HG03064 (cell line): ENCODE measurements at regions not wholly inside any gene's neighbourhood (a gene's known extent, or its start where the extent isn't known, plus 50 kb on each side); places are given as distances from the start of the nearest gene placed in this dataset.

ENCODE experiments used
- ATAC-seq: cut with Tn5 transposase; IDR thresholded peaks from one replicate; pipeline ENCODE4 v1.9.1; 2021; ENCODE audit warnings: low read depth; ENCODE audit not compliant: unreplicated experiment

GRCh38 chr4:54359919-54360650 is 131.0 kb downstream of the PDGFRA start:
- no peak for ATAC-seq

GRCh38 chr4:54363037-54363436 is 133.9 kb downstream of the PDGFRA start:
- no peak for ATAC-seq

- ATAC-seq = no peak
Observed at GRCh38 chr4:54365691-54366090, 136.6 kb downstream of the PDGFRA start.

GRCh38 chr4:54367059-54367458 is 138.0 kb downstream of the PDGFRA start:
- no peak for ATAC-seq

- no peak for ATAC-seq
Observed at GRCh38 chr4:54368281-54369265, 139.5 kb downstream of the PDGFRA start.

GRCh38 chr4:54371173-54371572 is 142.1 kb downstream of the PDGFRA start:
- ATAC-seq = no peak

- no peak for ATAC-seq
Observed at GRCh38 chr4:54372951-54373350, 143.9 kb downstream of the PDGFRA start.

- no peak for ATAC-seq
Observed at GRCh38 chr4:54373718-54374210, 144.7 kb downstream of the PDGFRA start.

- ATAC-seq = no peak
Observed at GRCh38 chr4:54378461-54378860, 149.4 kb downstream of the PDGFRA start.

GRCh38 chr4:54384152-54384551 is 155.1 kb downstream of the PDGFRA start:
- no peak for ATAC-seq

GRCh38 chr4:54384563-54384962 is 155.5 kb downstream of the PDGFRA start:
- ATAC-seq = no peak

- ATAC-seq = no peak
Observed at GRCh38 chr4:54386042-54386669, 157.1 kb downstream of the PDGFRA start.

GRCh38 chr4:54386693-54387092 is 157.6 kb downstream of the PDGFRA start:
- no peak for ATAC-seq

- ATAC-seq = no peak
Observed at GRCh38 chr4:54390670-54391069, 161.6 kb downstream of the PDGFRA start.

- no peak for ATAC-seq
Observed at GRCh38 chr4:54391104-54391503, 162.0 kb downstream of the PDGFRA start.

GRCh38 chr4:54392479-54392878 is 163.4 kb downstream of the PDGFRA start:
- no peak for ATAC-seq

GRCh38 chr4:54393243-54393642 is 164.2 kb downstream of the PDGFRA start:
- ATAC-seq = no peak

- no peak for ATAC-seq
Observed at GRCh38 chr4:54395013-54395527, 166.0 kb downstream of the PDGFRA start.

- ATAC-seq = no peak
Observed at GRCh38 chr4:54400188-54400587, 171.1 kb downstream of the PDGFRA start.

GRCh38 chr4:54400802-54401201 is 171.7 kb downstream of the PDGFRA start:
- ATAC-seq = no peak
